MV-4-11 (cell line): ENCODE measurements at regions not wholly inside any gene's neighbourhood (a gene's known extent, or its start where the extent isn't known, plus 50 kb on each side); places are given as distances from the start of the nearest gene placed in this dataset.

Source experiments
- DNase-seq: peaks from one replicate; lab custom pipeline; 2025; lab: John Stamatoyannopoulos, UW

DNA sequence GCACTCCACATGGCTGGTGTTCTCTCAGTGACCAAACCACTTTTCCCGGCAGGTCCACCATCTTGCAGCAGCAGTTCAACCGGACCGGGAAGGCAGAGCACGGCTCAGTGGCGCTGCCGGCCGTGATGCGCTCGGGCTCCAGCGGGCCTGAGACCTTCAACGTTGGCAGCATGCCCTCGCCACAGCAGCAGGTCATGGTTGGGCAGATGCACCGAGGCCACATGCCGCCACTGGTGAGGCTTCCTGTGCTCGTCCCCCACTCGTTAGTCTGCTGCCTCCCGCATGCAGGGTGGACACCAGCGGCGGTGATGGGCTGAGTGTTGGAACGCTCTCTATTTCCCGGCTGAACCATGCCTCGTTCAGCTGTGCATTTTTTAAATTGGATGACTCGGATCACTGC, 344.9 kb upstream of the TPM1 start:
- no peak for DNase-seq

DNA sequence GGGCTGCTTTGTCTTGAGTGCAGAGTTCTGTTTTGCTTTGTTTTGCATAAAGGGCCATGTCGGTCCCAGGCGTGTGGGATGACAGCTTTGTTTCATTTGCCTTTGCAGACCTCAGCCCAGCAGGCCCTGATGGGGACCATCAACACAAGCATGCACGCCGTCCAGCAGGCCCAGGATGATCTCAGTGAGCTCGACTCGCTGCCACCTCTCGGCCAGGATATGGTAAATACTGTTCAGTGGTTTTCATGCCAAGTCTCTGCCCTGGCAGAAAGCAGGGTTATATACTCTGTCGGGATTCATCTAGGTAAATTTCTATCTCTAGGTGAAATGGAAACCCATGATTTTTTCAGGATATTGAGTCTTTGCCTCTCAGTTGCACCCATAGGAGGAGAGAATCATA, 343.9 kb upstream of the TPM1 start:
- DNase-seq: no peak

DNA sequence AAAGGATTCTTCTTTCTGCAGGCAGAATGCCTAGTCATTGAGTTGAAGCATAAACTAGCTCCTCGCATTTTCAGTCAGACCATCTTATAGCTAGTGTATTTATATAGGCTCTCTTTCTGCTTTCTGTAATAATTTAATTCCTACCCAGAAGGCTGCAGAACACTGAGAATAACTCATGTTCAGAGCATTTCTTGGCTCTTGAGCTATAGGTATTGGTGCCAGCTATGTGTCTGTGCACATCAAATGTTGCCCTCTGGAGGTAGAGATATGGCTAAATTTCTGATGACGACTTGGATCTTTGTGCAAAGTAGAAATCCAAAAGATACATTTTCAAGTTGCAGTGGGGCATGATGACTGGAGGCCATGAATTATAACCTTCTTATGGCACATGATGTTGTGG, 336.2 kb upstream of the TPM1 start:
- no peak for DNase-seq

- no peak for DNase-seq
These were observed 334.1 kb upstream of the TPM1 start for GRCh38 chr15:62708470-62708869.

- DNase-seq: no peak
These were observed 333.3 kb upstream of the TPM1 start for GRCh38 chr15:62709261-62709660.

DNA sequence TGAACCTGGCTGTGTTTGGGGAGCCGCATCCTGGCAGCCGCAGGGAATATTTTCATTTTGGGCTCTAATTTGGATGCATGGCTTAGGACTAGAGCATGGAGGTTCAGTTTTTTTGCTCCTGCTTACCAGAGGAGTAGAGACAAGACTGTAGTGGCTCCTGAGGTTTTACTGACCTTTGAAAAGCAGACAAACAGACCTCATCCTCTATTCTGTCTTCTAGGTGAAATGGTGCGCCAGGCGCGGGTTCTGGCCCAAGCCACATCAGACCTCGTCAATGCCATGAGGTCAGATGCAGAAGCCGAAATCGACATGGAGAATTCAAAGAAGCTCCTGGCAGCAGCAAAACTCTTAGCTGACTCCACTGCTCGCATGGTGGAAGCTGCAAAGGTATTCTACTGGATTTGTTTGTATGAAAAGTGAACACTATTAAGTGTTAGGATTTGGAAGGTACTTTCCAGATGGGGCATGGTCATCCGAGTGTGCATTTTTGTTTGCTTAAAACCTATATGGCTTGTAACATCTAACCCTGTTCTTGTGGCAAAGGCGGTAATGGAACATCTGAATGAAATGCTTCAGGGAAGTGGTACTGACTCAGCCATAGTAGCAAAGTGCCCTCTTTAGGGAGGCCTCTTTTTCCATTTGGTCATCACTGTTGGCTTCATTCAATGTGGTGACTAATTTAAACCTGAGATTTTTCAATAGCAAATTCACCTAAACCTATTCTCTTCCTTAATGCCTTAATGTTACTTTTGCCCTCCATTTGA, 330.7 kb upstream of the TPM1 start:
- no peak for DNase-seq

- no peak for DNase-seq
These were observed 330.1 kb upstream of the TPM1 start for GRCh38 chr15:62712455-62712839.

DNA sequence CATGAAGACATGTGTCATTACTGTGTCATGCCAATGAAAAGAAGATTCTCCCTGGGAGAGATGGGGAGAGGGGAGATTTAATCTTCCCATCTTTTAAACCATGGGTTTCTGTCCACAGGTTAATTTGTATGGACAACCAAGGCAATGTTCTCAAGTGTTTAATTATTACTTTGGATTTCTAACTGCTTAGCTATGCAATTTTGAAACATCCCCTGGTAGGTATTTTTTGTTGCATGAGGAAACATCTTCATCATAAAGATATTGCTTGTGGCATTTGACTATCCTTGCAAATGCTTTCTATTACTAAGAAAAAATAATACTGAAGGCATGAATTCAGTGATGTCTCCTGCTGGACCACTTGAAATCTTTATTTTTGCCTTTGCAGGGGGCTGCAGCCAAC, 326.6 kb upstream of the TPM1 start:
- DNase-seq: no peak

DNA sequence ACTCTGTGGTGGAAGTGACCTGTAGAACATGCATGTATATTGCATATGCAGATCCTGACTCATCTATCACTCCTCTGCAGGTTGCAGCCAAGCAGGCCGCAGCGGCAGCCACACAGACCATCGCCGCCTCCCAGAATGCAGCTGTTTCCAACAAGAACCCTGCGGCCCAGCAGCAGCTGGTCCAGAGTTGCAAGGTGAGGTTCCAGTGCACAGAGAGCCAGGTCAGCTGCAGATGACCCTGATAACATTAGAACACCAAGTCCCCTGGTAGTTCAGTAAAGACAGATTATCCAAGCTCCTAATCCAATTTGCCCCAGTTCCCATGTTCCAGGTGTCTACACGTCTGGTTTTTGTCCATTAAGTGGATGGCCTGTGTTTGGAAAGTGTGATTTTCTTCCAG, 325.1 kb upstream of the TPM1 start:
- no peak for DNase-seq

DNA sequence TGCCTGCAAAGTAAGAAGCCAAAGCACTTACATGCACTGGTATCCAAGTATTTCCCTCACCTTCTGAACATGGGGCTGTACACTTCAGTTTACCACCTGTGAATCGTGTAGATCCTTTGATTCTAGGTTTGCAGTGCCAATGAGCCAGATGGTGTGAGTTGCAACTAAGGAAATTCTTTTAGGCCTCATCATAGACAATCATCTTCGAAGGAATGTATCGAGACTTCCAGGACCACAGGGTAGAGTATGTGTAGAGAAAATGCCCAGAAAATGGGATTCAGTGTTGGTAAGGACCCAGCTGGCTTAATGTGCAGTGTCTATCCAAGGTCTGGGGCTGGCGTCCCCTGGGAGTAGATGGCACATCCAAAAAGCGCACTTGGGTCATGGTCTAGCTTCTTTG, 323.2 kb upstream of the TPM1 start:
- no peak for DNase-seq

- DNase-seq: no peak
These were observed 320.3 kb upstream of the TPM1 start for GRCh38 chr15:62722237-62722636.

- no peak for DNase-seq
These were observed 316.1 kb upstream of the TPM1 start for GRCh38 chr15:62726461-62726860.

- DNase-seq: peak; percentile 80
These were observed 315.0 kb upstream of the TPM1 start for GRCh38 chr15:62727501-62727900.

DNA sequence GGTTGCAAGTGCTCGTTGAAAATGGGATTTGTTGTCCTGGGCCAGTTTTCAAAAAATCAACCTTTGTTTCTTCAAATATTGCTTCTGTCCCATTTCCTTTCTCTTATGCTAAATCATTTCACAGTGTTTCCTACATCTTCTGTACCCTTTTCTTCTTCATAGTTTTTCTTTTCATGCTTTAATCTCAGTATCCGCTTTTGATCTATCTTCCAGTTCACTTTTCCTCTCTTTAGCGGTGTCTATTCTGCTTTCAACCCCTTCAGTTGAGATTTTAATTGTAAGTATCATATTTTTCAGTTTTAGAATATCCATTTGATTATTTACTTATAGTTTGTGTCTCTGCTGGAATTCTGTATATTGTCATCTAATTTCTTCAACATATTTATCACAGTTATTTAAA, 311.7 kb upstream of the TPM1 start:
- DNase-seq: no peak

- DNase-seq: peak; percentile 83
These were observed 310.5 kb upstream of the TPM1 start for GRCh38 chr15:62732078-62732477.

- DNase-seq: no peak
These were observed 307.8 kb upstream of the TPM1 start for GRCh38 chr15:62734706-62735105.

- no peak for DNase-seq
These were observed 305.8 kb upstream of the TPM1 start for GRCh38 chr15:62736756-62737155.

DNA sequence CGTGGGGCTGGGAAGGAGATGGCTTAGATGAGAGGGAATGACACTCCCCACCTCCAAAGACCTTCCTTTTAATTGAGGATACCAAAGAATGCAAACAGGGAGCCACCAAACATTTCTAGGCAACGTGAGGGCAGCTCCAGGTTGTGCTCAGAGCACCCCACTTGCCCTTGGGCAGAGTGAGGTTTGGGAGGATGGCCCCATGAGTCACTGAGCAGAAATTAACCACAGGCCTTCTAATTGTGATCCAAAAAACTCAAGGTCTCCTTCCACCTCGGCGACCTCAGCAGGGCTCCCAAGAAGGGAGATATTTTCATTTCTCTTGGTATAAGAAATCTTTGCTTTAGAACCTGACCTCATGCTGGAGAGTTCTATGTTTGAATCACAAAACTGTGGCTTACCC, 305.0 kb upstream of the TPM1 start:
- DNase-seq: peak; percentile 11

DNA sequence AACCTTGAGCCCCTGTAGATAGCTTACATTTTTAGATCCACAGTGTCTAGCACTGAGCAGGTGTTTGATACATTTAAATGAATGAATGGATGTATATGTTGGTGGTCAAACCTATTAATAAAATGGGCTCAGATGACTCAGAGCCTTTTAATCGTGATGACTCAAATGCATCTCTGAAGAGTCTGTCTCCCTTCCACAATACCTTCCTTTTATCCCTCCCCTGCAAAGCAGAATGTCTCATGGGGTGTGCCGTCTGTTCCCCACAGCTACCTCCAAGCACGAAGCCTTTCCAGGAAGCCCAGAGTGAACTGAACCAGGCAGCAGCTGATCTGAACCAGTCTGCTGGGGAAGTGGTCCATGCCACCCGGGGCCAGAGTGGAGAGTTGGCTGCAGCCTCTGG, 303.5 kb upstream of the TPM1 start:
- no peak for DNase-seq

DNA sequence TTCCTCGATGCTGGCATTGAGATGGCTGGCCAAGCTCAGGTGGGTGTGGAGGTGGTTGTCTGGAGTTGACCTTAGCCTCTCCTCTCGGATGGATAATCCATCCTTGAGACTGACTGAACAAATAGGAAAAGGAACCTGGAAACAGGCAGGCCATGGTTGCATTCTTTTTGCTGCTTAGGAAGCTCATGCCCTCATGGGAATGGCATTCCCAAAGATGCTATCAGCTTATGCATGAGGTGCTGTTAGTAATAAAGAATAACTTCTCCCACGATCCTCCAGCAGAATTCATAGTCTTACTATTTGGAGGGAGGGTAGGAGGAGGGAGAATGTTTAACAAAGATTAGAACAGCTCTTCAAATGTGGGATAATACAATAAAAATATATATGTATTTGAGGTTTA, 303.0 kb upstream of the TPM1 start:
- DNase-seq: no peak

- no peak for DNase-seq
These were observed 302.2 kb upstream of the TPM1 start for GRCh38 chr15:62740141-62741004.

DNA sequence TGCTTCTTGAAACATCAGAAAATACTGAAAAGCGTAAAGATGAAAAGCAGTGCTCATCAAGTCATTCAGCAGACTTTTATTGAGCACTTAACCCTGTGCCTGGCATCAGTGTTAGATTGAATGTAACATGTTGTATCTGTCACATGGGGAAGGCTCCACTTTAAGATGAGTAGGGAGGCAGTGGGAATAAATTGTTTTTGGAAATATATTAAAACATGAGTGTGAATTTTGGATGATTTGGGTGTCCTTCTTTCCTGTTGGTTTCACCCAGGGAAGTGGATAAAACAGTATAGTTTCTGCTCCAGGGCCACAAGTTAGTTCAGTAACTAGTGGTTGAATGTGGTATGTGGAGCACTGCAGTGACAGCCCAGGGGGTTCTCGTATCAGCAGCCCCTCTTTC, 301.4 kb upstream of the TPM1 start:
- no peak for DNase-seq

DNA sequence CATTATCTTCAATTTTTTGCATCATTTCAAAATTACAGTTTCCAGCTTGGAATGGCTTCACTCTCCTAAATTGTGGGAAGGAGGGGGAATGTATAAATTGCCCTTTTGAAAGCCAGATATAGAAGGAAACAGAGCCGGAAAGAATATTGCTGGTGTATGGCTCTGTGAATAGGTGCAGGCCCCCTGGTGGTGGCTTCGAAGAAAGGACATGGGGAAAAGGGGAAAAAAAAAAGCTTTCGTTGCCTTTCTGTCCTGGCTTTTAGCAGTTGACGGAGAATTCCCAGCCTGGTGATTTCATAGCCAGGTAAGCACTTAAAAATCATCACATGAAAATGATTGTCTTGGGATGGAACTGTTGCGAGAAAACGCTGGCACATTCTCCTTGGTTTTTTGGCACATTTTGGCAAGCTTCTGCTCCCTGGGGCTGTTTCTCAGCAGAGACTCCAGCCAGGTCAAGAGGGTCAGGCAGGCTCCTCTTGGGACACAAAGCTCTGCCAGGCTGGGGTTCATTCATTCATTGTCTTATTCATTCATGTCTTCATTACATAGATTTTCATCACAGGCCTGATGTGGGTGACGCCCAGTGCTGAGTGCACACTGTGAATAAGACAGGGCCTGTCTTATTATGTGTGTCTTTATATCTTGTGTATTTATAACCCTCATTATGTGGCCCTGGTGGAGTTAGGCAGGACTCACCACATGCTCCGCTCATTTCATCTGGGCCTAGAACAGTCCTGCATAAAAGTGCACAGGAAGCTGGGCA, 300.0 kb upstream of the TPM1 start:
- peak; percentile 48 for DNase-seq
